Vagina (tissue), 2 donors: ENCODE measurements at regions not wholly inside any gene's neighbourhood (a gene's known extent, or its start where the extent isn't known, plus 50 kb on each side); places are given as distances from the start of the nearest gene placed in this dataset.

Experiments used
- POLR2A ChIP-seq, 2 donors: fragments of 450-650 bp; IDR thresholded peaks; one replicate each; pipeline ENCODE4 v1.6.1; 2017; ENCODE audit warnings: antibody characterized with exemption in 2 of 2, mild to moderate bottlenecking in 2 of 2, moderate library complexity in 2 of 2
- TF ChIP-seq, protein P1 (sequence below), 3 experiments: fragments of 450-650 bp in 2 of 3; fragments of 200-600 bp in 1 of 3; sonication (generic) in 1 of 3; IDR thresholded peaks; one replicate each; pipeline ENCODE4 v1.5.1; 2017 to 2019; ENCODE audit warnings: antibody characterized with exemption in 3 of 3, mild to moderate bottlenecking in 2 of 3, moderate library complexity in 2 of 3

DNA sequence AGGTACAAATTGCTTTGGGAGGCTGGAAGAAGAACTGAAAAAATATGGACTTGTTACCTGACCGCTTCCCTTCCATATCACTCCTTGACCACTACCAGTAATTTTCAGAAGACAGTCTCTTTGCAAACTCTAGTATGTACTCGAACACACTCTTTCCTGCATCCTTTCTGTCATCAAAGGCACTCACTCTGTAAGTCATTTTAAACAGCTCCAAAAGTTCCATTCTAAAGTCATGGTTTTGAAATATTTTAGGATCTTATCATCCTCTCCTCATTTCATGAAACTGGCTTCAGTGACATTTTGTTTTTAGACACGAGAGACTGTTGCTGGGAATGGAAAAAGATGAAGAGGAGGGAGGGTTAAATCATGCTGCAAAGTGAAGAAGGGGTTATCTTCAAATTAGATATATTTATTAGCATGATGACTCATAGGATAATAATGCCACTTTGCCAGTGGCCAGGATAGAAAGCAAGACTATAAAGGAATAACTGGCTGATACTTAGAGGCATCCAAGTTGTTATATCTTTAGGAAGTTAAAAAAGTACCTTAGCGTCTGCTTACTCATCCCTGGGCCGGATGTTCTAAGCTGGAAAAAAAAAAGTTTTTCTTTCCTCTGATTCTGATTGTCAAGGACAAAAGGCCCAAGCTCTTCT, 549.3 kb downstream of the METTL15 start:
- no peak for TF ChIP-seq POLR2A (IDR thresholded peaks at IDR 0.05)
- TF ChIP-seq, protein P1, sequence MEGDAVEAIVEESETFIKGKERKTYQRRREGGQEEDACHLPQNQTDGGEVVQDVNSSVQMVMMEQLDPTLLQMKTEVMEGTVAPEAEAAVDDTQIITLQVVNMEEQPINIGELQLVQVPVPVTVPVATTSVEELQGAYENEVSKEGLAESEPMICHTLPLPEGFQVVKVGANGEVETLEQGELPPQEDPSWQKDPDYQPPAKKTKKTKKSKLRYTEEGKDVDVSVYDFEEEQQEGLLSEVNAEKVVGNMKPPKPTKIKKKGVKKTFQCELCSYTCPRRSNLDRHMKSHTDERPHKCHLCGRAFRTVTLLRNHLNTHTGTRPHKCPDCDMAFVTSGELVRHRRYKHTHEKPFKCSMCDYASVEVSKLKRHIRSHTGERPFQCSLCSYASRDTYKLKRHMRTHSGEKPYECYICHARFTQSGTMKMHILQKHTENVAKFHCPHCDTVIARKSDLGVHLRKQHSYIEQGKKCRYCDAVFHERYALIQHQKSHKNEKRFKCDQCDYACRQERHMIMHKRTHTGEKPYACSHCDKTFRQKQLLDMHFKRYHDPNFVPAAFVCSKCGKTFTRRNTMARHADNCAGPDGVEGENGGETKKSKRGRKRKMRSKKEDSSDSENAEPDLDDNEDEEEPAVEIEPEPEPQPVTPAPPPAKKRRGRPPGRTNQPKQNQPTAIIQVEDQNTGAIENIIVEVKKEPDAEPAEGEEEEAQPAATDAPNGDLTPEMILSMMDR (IDR thresholded peaks at IDR 0.05), result no peak
